NB4 (cell line): ENCODE measurements at regions not wholly inside any gene's neighbourhood (a gene's known extent, or its start where the extent isn't known, plus 50 kb on each side); places are given as distances from the start of the nearest gene placed in this dataset.
"Not testable (repeated sequence)": the region's sequence is repeated elsewhere in the genome, so short reads cannot be mapped to it uniquely, and the experiment has no call there.

Source experiments
- DNase-seq: peaks from one replicate; pipeline ENCODE4 v3.0.0; 2010; ENCODE audit warnings: low read depth
- H3K4me3 ChIP-seq: one replicate; pipeline ENCODE4 v1.5.1; 2011; ENCODE audit warnings: mild to moderate bottlenecking, low read depth, low read length, moderate library complexity
- MYC ChIP-seq: IDR thresholded peaks from 2 replicates; pipeline ENCODE4 v1.6.1; 2011; ENCODE audit warnings: low read depth, low read length
- POLR2A ChIP-seq: IDR thresholded peaks from 2 replicates; pipeline ENCODE4 v1.6.1; 2011; ENCODE audit warnings: mild to moderate bottlenecking; ENCODE audit not compliant: insufficient read length; ENCODE audit errors: extremely low read depth
- TF ChIP-seq, protein P1 (sequence below): IDR thresholded peaks from 2 replicates; pipeline ENCODE4 v1.6.1; 2011; ENCODE audit warnings: low read depth, low read length
- TF ChIP-seq, protein P2 (sequence below): IDR thresholded peaks from one replicate; pipeline ENCODE4 v1.5.1; 2012; ENCODE audit warnings: low read depth, low read length

DNA sequence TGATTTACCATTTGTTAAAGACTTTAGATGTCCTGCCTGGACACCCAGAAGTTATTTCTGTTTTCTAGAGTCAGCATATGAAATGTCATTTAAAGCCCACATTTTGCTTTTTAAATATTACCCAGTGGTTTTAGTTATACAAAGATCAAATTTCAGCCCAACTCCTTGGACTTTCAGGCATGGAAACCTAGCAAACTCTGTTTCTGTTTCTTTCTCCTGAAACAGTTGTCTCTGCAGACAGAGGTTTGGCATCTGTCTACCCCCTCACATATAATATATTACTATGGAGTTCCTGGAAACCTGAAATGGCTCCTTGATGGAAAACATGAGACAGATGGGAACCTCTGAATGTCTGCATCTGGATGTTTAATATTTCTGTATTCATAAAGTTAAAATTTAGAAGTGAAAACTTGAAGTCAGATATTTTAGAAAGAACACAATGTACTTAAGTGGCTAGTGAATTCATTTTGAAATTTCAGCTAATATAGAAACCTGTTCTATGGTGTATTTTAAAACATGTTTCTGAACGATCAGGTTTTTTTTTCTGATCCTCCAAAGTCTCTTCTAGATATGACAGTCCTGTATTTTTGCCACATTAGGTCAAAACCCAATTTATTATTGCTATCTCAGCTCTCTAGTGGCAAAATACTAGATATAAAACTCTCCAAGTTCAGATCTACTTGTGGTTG, 743.3 kb downstream of the CD109 start:
- no peak overlapping the region for H3K4me3 ChIP-seq
- no peak for DNase-seq
- TF ChIP-seq POLR2A (no peak), MYC (no peak)
- TF ChIP-seq, protein P1, sequence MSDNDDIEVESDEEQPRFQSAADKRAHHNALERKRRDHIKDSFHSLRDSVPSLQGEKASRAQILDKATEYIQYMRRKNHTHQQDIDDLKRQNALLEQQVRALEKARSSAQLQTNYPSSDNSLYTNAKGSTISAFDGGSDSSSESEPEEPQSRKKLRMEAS = no peak
- TF ChIP-seq, protein P2, sequence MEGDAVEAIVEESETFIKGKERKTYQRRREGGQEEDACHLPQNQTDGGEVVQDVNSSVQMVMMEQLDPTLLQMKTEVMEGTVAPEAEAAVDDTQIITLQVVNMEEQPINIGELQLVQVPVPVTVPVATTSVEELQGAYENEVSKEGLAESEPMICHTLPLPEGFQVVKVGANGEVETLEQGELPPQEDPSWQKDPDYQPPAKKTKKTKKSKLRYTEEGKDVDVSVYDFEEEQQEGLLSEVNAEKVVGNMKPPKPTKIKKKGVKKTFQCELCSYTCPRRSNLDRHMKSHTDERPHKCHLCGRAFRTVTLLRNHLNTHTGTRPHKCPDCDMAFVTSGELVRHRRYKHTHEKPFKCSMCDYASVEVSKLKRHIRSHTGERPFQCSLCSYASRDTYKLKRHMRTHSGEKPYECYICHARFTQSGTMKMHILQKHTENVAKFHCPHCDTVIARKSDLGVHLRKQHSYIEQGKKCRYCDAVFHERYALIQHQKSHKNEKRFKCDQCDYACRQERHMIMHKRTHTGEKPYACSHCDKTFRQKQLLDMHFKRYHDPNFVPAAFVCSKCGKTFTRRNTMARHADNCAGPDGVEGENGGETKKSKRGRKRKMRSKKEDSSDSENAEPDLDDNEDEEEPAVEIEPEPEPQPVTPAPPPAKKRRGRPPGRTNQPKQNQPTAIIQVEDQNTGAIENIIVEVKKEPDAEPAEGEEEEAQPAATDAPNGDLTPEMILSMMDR = no peak

DNA sequence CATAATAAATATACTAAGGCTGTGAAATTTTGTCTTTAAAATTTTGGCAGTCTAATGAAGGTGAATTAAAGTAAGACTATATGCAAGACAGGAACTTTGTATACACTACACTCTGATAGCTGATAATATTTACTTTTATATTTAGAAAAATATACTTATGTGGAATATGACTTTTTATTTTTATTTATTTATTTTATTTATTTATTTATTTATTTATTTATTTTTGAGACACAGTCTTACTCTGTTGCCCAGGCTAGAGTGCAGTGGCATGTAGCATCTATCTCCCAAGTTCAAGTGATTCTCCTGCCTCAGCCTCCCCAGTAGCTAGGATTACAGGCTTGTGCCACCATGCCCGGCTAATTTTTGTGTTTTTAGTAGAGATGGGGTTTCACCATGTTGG, 742.4 kb downstream of the CD109 start:
- not testable (repeated sequence) for H3K4me3 ChIP-seq, DNase-seq

GRCh38 chr6:74434171-74434570, 738.2 kb downstream of the CD109 start:
- TF ChIP-seq POLR2A (no peak), MYC (no peak)
- TF ChIP-seq, protein P1 = no peak
- TF ChIP-seq, protein P2 = no peak
- no peak overlapping the region for H3K4me3 ChIP-seq
- no peak for DNase-seq

DNA sequence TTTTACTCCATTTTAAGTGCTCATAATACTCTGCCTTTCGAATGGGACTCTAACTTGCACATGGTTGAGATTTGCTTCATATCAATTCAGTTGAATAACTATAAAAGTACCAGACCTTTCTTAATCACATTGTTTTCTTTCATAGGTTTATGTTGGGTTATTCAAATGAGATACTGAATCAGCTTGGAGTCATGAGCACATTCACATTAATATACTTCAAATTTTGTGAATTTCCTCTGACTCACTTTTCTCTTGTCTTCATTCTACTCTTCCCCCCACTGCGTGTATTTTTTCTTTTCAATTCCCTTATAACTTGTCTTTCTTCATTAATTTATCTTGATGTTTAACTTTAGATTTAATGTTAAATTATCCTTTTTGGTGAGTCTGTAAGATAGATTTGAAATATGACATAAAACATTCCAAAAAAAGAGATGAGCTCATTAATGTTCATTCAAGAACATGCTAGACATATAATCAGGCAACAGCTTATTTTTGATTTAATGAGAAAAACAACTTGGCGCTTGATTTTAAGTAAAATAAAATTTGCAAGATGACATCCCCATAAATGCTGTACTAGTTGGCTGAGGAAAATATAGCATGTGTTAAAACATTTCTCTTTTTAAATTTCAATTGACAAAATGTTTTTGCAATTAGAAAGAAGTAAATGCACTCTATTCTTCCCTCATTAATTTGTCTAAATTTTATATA, 736.0 kb downstream of the CD109 start:
- DNase-seq = no peak

DNA sequence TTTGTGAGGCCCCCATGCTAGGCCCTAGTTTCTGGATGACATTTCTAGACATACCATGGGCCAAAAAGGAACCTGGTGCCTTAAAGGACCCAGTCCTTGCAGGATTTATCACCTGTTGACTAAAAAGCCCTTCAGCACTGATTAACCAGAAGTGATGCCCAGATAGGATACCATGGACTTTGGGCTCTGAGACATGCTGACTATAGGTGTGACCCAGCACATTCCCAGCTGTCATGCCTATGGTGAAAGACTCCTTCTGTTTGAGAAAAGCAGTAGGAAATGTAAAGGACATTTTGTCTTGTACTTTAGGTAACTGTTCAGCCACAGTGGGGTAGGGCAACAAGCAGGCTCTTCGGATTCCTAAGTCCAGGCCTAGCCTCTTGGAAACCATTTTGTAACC, 724.2 kb downstream of the CD109 start:
- DNase-seq = no peak
- TF ChIP-seq MYC (no peak), POLR2A (no peak)
- TF ChIP-seq, protein P1 = no peak
- TF ChIP-seq, protein P2 = no peak
- H3K4me3 ChIP-seq = no peak overlapping the region

More for the DNA sequence above, 736.0 kb downstream of the CD109 start:
- no peak overlapping the region for H3K4me3 ChIP-seq
- TF ChIP-seq MYC = no peak
- TF ChIP-seq, protein P1 = no peak
- TF ChIP-seq, protein P2 = no peak
- TF ChIP-seq POLR2A = no peak

DNA sequence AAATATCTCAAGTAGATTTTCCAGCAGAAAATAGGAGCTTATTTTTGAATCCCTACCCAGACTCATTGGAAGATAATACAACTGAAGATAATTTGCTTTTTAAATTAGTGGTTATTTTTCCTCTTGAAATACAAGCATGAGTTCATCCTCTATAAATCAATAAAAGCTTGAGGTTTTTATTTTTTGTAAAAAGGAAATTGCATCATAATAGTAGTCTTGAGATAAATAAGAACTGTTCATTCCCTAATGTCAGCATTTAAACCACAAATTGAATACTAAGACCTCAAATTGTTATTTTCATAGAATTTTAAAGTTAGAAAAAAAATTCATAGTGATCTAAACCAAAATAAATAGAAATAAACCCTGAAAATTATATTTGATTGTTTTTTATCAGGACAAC, 719.1 kb downstream of the CD109 start:
- H3K4me3 ChIP-seq = no peak overlapping the region
- TF ChIP-seq MYC (no peak), POLR2A (no peak)
- TF ChIP-seq, protein P1 = no peak
- TF ChIP-seq, protein P2 = no peak
- no peak for DNase-seq
